GM21390 (cell line): ENCODE measurements at regions not wholly inside any gene's neighbourhood (a gene's known extent, or its start where the extent isn't known, plus 50 kb on each side); places are given as distances from the start of the nearest gene placed in this dataset.
A peak's percentile ranks its signal among the peaks of the same experiment; 100 is the strongest.
"Not testable (repeated sequence)": the region's sequence is repeated elsewhere in the genome, so short reads cannot be mapped to it uniquely, and the experiment has no call there.

Experiments
- ATAC-seq: cut with Tn5 transposase; IDR thresholded peaks from one replicate; pipeline ENCODE4 v1.9.1; 2021; ENCODE audit not compliant: unreplicated experiment

DNA sequence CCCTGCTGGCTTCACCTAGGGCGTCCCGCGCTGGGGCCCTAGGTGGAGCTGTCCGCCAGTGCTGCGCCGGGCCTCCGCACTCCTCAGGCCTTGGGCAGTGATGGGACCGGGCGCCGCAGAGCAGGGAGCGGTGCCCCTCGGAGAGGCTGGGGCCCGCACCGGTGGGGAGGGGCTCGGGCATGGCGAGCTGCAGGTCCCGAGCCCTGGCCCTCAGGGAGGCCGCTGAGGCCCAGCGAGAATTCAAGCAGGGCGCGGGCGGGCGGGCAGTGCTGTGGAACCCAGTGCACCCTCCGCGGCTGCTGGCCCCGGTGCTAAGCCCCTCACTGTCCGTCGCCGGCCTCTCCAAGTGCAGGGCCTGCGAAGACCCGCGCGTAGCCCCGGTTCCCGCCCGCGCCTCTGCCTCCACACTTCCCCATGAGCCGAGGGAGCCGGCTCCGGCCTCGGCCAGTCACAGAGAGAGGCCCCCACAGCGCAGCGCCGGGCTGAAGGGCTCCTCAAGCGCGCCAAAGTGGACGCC, 565.1 kb upstream of the NDST4 start:
- ATAC-seq: no peak

DNA sequence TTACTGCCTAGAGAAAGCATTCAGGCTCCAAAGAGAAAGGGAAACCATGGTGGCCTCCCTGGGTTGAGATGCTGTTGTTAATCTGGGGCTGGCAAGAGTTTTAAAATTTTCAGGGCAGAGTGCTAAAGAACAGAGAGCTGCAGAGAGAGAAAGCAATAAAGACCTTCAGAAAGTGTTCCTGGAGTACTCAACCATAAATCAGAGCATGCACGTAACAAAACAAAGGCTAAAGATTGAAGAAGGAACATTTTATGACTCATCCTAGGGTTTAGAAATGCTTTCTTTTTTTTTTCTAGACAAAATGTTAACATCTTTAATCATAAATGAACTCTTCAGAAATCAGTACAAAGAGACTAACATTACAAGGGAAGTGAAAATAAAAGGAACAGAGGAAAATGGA, 562.3 kb upstream of the NDST4 start:
- ATAC-seq: no peak

DNA sequence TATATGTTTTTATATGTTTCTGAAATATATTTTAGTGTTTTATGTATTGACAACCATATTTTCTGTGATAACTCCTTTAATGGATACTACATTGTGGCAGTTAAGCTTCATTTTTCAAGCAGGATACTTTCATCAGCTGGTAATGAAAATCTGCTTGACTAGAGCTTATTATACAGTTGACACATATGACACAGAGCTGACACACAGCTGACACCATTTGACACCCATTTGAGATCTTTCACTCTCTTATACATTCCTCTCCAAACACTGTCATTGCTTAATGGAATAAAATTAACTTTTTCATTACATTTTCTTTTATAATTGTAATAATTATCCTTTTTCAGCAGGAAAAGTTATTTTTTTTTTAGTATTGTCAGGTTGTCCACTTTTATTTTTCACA, 561.1 kb upstream of the NDST4 start:
- ATAC-seq: no peak

DNA sequence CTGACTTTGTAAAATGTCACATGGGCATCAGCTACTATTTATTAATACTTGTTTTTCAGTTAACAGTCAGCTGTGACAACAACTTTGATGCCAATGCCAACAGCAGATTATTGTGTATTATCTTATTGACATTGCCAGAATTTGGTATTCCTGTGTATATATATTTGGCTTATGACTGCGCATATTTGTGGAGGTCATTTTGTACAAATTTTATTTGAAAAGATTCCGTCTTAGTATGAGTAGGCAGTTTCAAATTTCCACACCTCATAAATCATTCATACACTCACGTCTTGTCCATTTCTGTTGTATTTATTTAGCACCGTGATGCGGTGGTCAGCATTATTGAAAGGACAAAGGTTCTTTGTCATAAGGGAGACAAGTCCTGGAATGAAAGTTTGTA, 558.2 kb upstream of the NDST4 start:
- no peak for ATAC-seq

DNA sequence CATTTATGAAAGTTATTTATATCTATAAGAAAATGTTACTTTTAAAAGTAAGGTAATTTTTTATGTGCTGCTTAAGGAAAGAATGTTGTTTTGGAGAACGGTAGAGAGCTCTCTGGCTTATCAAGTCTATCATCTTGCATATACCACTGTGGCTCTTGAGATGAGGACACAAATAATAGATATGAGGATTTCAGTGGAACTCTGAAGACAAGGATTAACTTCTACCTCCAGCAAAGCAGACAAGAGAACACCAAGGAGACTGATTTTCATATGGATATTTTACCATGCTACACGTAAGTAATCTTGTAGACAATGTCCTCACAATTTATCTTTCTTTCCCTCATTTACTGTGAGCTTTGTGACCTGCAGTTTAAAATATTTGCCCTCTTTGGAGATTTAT, 557.5 kb upstream of the NDST4 start:
- no peak for ATAC-seq

DNA sequence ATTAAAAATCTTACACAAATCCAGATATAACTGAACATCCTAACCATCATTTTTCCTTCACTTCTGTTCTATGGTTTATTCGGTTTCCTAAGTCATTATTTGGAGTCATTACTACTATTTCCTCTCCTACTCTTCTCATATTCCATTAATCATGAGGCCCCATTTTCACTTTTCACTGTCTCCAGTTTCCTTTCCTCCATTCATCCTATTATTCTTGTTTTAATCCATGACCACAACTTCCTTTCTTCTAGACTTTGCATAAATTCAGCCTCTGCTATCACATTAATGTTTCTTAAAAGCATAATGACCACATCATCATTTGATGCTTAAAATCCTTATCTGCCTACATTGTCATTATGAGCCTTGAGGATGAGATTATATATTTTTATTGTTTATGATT, 555.0 kb upstream of the NDST4 start:
- no peak for ATAC-seq

DNA sequence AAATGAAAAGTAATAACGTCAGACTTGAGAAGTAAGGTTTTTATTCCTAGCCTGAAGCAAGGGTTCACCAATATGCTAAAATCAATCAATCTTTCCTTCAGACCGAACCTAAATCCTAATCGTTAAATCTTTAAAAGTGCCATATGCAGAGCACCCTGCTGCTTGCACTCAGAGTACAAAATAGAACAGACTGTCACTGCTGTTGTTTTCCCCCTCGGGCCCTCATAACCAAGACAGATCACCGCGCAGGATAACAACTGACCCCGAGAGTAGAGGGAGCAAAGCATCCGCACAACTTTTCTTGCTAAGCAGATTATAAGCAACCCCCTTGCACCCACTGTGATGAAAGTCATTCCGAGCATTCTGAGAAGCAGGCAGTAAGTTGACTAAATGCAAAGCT, 550.9 kb upstream of the NDST4 start:
- no peak for ATAC-seq

DNA sequence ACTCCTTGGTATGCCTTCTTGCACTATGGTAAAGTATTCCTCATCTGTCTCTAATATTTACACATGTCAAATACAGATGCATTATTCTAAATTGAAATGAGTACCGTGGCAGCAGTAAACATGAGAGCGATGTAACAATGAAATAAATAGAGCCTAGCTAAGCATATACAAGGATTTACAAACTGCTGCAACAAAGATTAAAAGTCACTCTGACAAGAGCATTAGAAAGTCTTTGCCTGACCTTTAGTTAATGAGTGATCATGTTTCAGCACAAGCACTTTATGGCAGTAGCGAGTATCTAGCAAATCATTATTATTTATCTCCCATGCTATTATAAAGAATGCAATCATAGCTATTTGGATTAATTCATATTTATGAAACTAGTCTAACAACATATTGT, 547.0 kb upstream of the NDST4 start:
- ATAC-seq: no peak

DNA sequence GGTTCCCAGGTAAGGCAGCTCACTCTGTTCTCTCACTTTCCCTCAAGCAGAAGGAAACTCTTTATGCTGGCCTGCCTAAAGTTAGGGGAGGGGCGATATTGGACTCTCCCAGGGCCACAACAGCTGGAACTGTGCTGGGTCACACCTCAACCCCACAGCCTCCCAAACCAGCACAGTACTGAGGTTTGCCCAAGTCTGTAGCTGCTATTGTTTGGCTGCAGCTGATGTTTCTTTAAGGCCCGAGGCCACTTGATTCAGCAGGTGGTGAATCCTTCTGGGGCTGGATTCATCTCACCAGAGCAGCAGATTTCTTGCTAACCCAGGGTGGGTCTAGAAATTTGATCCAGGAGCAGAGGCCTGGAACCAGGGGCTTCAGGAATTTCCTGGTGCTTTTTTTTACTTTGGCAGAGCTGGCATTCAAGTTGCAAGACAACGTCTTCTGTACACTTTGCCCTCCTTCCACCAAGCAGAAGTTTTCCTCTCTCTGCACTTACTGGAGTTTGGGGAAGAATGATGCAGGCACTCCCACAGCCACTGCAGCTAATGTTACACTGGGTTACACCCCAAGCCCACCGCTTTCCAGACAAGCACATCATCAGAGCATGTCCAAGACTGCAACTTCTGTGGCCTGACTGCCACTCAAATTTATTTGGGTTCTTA, 544.7 kb upstream of the NDST4 start:
- ATAC-seq: no peak

DNA sequence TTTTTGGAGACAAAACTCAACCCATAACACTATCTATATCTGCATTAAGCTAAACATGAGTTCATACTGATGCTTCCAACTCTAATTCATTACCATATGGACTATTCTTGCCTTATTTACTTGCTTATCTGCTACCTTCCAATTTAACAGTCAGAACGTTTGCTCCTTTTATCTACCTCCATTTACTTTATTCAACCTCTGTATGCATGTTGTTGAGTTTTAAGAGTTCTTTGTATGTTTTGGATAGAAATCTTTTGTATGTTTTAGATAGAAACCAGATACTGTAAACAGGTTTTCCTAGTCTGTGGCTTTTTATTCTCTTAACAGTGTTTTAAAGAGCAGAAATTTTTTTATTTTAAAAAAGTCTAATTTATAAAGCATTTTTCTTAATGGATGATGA, 542.2 kb upstream of the NDST4 start:
- ATAC-seq: no peak

DNA sequence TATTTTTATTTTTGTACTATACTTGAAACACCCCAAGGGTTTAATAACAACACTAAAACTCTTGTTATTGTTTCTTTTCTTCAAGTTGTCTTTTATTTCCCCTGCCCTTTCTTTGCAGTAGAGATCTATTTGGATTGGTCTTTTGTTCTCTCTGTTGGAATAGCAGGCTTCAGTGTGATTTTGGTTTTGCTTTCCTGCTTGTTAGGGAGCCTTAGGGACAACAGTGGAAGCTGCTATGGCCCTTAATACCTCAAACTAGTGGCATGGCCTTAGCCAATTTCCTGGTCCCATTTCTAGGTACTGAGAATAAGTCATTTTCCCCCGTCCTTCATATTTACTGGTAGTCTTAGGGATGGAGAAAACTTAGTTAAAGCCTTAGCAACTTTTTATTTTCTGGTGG, 535.4 kb upstream of the NDST4 start:
- no peak for ATAC-seq

DNA sequence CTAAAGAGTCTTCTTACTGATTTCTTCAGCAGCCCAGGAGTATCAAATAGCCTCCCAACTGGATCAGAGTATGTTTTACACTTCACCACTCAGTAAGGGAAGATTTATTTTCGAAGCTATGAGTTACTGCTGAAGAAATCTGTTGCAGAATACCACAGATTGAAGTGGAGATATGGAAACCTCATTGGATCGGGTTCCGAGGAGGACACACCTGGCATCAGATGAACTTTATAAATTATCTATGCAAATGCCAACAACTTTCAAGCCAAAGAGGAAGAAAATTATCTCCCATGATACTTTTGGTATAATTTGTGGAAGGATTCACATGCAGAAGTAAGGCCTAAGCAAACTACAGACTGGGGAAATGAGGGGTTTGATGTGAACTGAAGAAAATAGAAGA, 515.9 kb upstream of the NDST4 start:
- ATAC-seq: no peak

DNA sequence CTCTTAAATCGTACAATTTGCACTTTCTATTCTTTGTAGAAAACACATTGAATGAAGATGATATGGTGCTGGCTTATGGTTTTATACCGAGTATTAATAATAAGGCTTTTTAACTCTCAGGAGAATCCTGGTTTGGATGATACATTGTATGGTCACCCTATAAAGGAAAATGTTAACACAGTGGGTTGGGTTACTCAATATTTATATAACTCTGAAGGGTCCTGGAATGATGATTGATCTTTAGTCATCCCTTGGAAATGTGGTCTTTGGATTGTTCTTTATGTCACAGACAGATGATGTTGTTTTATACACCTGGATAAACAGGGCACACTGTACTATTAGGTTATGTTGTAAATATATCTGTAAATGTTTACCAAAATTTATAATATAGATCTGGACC, 496.2 kb upstream of the NDST4 start:
- no peak for ATAC-seq

DNA sequence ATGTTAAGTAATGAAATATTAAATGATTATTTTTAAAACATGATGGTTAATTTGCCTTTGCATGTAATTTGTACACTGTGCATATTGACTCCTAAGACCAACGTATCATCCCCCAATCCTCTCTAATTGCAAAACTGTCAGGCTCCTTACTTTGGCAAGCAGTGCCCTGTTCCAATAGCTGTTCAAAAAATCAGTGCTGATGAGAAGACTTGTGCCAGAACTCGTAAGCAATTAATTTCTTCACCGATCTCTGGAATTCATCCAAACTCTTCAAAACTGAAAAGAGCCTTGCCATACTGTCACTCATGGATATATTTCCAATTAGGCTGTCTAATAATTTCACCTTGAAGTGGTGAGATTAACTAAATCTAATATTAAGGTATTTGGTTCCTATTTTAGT, 493.9 kb upstream of the NDST4 start:
- ATAC-seq: no peak

DNA sequence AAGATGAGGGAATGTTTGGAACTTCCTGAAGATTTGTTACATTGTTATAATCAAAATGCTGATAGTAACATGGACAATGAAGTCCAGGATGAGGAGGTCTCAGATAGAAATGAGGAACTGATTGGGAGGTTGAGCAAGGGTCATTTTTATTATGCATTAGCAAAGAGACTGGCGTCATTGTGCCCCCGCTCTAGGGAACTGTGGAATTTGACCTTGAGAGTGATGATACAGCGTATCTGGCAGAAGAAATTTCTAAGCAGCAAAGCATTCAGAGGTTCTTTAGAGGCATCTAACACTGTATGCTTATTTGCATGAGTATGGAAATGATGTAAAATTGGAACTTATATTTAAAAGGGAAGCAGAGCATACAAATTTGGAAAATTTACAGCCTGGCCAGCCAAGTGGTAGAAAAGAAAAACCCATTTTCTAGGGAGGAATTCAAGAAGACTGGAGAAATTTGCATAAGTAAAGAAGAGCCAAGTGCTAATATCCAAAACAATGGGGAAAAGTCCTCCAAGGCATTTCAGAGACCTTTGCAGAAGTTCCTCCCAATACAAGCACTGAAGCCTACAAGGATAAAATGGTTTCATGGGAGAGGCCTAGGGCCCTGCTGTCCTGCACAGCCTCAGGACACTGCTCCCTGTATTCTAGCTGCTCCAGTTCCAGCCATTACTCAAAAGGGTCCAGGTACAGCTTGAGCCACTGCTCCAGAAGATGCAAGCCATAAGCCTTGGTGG, 483.0 kb upstream of the NDST4 start:
- ATAC-seq: no peak

DNA sequence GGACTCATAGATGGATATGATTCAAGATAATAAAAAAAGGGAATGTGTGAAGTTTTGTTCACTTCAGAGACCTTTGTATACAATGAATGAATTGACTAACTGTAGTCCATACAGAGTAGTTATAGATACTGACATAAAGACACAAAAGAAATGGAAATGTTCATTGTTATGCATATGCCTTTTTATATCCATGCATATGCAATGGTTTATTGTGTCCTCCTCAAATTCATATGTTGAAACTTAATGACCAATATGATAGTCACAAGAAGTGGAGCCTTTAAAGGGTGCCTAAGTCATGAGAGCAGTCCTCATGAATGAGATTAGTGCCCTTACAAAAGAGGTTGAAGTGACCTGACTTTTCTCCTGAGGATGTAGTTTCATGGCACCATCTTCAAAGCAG, 467.5 kb upstream of the NDST4 start:
- no peak for ATAC-seq

DNA sequence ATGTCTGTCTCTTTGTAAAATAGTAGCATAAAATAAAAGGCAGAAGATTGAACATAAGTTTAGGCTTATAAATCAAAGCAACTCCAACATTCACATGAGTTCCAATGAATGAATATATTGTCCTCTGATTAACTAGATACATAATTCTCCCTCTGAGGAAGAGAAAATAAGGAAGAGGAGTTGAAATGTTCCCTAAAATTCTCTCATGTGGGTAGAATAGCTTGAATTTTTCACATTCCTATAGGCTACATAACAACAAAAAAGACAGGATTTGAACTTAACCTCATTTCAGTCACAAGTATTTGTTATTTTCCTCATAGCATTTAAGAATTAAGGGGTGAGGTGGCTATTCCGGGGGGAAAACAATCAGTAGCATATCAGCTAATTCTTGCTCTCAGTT, 462.4 kb upstream of the NDST4 start:
- no peak for ATAC-seq

DNA sequence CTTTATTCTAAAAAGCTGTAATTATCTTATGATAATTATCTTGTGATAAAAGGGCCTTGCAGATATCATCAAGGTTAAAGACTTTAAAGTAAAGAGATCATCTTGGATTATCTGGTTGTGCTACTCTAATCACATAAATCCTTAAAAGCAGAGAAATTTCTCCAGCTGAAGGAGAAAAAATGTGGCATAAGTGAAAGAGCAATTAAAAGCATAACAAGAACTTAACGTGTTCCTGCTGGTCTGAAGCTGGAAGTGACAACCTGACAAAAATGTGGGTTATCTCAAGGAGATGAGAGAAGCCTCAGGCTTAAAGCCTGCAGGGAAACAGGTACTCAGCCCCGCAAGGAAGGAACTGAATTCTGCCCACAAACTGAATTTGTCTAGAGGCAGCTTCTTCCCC, 449.1 kb upstream of the NDST4 start:
- no peak for ATAC-seq

DNA sequence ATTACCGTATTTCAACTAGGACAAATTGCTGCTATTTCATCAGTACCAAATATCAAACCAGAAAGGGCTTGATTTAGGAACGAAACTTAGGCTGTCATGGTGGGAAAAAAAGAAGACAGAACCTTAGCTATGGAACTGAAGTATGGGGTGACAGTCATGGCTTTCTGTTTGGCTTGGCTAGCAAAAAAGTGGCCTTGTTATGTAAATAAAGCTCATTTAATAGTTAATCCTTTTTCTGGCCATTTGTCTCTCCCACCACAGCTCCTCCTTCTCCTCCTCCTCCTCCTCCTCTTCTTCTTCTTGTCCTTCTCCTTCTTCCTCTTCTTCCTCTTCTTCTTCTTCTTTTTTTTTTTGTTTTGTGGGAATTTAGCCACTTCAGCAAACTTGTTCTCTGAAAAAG, 434.7 kb upstream of the NDST4 start:
- no peak for ATAC-seq

DNA sequence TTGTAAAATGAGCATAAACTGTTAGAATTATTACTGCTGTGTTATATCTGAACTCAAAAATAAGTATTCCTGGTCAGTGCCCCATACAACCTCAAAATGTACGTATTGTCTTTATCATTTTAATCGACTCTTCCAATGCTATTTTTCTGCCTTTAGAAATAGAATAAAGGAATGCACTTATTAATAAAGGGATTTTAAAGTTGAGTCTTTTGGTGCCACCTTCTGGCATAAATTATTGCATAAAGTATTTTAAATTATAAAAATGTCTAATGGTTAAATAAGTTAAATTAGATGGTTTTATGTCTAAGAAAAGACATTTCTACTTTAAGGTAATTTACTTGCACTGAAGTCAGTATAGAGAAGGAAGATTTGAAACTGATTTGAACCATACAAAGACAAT, 424.0 kb upstream of the NDST4 start:
- no peak for ATAC-seq

DNA sequence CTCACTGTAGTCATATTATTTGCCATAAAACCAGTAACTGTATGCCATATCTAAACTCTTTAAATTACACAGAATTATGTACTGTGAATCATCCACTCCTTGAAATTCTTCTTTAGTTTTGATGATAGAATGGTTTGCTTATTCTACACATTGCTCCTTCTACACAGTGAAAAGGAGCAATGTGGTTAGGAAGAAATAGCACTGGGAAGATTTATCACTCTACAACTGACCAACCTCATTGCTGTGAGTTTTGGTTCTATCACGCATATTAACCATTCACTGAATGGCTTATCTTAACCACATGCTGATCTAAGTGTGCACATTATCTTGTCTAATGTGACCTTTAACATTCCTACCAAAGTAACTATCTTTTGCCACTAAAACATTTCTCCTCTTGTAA, 415.7 kb upstream of the NDST4 start:
- no peak for ATAC-seq

DNA sequence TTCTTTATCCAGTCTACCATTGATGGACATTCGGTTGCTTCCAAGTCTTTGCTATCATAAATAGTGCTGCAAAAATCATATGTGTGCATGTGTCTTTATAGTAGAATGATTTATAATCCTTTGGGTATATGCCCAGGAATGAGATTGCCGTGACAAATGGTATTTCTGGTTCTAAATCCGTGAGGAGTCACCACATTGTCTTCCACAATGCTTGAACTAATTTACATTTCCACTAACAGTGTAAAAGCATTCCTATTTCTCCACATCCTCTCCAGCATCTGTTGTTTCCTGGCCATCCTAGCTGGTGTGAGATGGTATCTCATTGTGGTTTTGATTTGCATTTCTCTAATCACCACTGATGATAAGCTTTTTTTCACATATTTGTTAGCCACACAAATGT, 406.1 kb upstream of the NDST4 start:
- not testable (repeated sequence) for ATAC-seq

DNA sequence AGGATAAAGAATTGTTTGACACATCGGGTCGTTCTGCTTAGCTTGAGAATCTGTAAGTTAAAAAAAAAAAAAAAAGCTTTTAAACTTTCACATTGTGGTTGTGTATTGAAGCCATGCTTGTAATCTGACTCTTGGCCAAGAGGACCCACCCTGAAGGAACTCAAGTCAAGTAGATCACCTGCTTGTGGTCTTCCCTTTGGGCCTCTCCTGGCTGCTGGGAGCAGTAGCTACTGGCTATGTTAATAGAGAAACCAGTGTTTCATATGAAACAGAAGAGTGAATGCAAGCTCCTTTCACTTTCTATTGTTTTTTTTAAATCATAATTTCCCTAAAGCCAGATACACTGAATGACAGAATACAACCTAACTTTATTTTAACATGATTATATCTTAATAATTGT, 402.4 kb upstream of the NDST4 start:
- peak; percentile 99 for ATAC-seq
